Naive thymus-derived CD8-positive, alpha-beta T cell (primary cell): ENCODE measurements at regions not wholly inside any gene's neighbourhood (a gene's known extent, or its start where the extent isn't known, plus 50 kb on each side); places are given as distances from the start of the nearest gene placed in this dataset.
"Not testable (repeated sequence)": the region's sequence is repeated elsewhere in the genome, so short reads cannot be mapped to it uniquely, and the experiment has no call there.

ENCODE experiments used
- ATAC-seq, 2 donors: fragments of 150-1000 bp; cut with Tn5 transposase in 1 of 2; sonication (Bioruptor Pico), chemical (Tn5 transposase) in 1 of 2; 1 replicate in 1 of 2; 2 replicates in 1 of 2; pipeline ENCODE4 v1.10.0; 2021; ENCODE audit warnings: mild to moderate bottlenecking in 2 of 2, moderate library complexity in 2 of 2
- POLR2A ChIA-PET: fragments of 350-600 bp; sonication (Branson Sonifier 250); formaldehyde crosslinking; loops from one replicate; lab custom pipeline; 2021; ENCODE audit warnings: antibody characterized with exemption; lab: Charles Lee
- DNase-seq, 10 donors: peaks; one replicate each; pipeline versions ENCODE4 v3.0.0 to v3.0.0-alpha.2; 2020 to 2022
- H3K27ac Mint-ChIP-seq, 10 donors: one replicate each; pipeline ENCODE4 v1.8.0; 2020 to 2022; ENCODE audit warnings: mild to moderate bottlenecking in 10 of 10, mixed read lengths in 10 of 10, moderate library complexity in 4 of 10, inconsistent platforms in 1 of 10
- H3K27me3 Mint-ChIP-seq, 5 donors: one replicate each; pipeline ENCODE4 v1.8.0; 2021 to 2022; ENCODE audit warnings: mixed read lengths in 5 of 5
- H3K36me3 Mint-ChIP-seq, 3 donors: one replicate each; pipeline ENCODE4 v1.8.0; 2020 to 2022; ENCODE audit warnings: mixed read lengths in 3 of 3, mild to moderate bottlenecking in 2 of 3, inconsistent platforms in 1 of 3
- H3K4me1 Mint-ChIP-seq, 4 donors: one replicate each; pipeline ENCODE4 v1.8.0; 2021 to 2022; ENCODE audit warnings: mixed read lengths in 4 of 4
- H3K4me3 Mint-ChIP-seq, 10 donors: one replicate each; pipeline ENCODE4 v1.8.0; 2020 to 2022; ENCODE audit warnings: mild to moderate bottlenecking in 10 of 10, mixed read lengths in 10 of 10, moderate library complexity in 6 of 10, inconsistent platforms in 1 of 10
- H3K9me3 Mint-ChIP-seq, 9 donors: one replicate each; pipeline ENCODE4 v1.8.0; 2020 to 2022; ENCODE audit warnings: mixed read lengths in 9 of 9, mild to moderate bottlenecking in 3 of 9, inconsistent platforms in 1 of 9, moderate library complexity in 1 of 9

GRCh38 chr18:60066219-60066975 is 166.6 kb downstream of the PMAIP1 start:
- POLR2A ChIA-PET: no interaction called here
- H3K36me3 Mint-ChIP-seq: no peaks in the 10 kb centered on the region
- H3K27me3 Mint-ChIP-seq: peaks cover 4 to 9% (median 7%) of the 10 kb centered on the region in 5 donors
- DNase-seq (no peak), ATAC-seq (no peak)
- H3K4me3 Mint-ChIP-seq: no peak overlapping the region
- no peaks in the 10 kb centered on the region for H3K4me1 Mint-ChIP-seq
- H3K9me3 Mint-ChIP-seq: peaks cover 0 to 10% (median 0%) of the 10 kb centered on the region in 9 donors
- no peak overlapping the region for H3K27ac Mint-ChIP-seq

DNA sequence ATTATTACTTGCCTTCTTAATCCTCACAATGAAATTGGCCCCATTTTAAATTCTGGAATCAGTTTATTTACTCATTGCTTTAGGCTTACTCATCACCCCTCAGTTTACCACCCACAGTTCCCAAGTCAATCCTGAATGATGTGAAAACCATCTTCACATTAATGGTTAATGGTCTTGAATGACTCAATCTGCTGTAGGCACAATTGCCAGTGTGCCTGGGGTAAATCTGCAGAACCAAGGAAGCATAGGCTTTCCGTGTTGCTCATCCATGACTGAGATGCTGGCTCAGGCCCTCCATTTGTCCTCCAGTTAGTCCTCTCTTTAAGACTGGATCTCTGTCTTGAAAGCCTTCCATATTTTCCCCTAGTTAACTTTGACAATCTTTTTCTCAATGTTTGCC is 164.5 kb downstream of the PMAIP1 start:
- Mint-ChIP-seq H3K27ac (no peak overlapping the region), H3K4me1 (no peaks in the 10 kb centered on the region), H3K27me3 (peaks cover 6 to 18% (median 8%) of the 10 kb centered on the region in 5 donors), H3K4me3 (no peak overlapping the region), H3K9me3 (no peaks in the 10 kb centered on the region), H3K36me3 (no peaks in the 10 kb centered on the region)
- ATAC-seq (no peak), DNase-seq (no peak)
- POLR2A ChIA-PET: no interaction called here

DNA sequence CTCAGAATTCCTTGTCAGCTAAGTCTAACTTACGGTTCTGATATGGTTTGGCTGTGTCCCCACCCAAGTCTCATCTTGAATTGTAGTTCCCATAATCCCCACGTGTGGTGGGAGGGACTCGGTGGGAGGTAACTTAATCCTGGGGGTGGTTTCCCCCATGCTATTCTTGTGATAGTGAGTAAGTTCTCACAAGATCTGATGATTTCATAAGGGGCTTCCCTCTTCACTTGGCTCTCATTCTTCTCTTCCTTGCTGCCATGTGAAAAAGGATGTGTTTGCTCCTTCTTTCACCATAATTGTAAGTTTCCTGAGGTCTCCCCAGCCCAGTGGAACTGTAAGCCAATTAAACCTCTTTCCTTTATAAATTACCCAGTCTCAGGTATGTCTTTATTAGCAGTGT is 163.0 kb downstream of the PMAIP1 start:
- H3K36me3 Mint-ChIP-seq, H3K27ac Mint-ChIP-seq, DNase-seq, ATAC-seq, H3K4me1 Mint-ChIP-seq, H3K4me3 Mint-ChIP-seq, POLR2A ChIA-PET, H3K9me3 Mint-ChIP-seq: not testable (repeated sequence)
- peaks cover 6 to 18% (median 8%) of the 10 kb centered on the region in 5 donors for H3K27me3 Mint-ChIP-seq

GRCh38 chr18:60062396-60062795 is 162.6 kb downstream of the PMAIP1 start:
- Mint-ChIP-seq H3K36me3 (no peaks in the 10 kb centered on the region), H3K4me3 (no peak overlapping the region), H3K4me1 (no peaks in the 10 kb centered on the region), H3K27ac (no peak overlapping the region), H3K27me3 (peaks cover 6 to 18% (median 8%) of the 10 kb centered on the region in 5 donors), H3K9me3 (peaks cover 0 to 7% (median 2%) of the 10 kb centered on the region in 9 donors)
- no peak for ATAC-seq
- POLR2A ChIA-PET: no interaction called here
- DNase-seq: no peak

DNA sequence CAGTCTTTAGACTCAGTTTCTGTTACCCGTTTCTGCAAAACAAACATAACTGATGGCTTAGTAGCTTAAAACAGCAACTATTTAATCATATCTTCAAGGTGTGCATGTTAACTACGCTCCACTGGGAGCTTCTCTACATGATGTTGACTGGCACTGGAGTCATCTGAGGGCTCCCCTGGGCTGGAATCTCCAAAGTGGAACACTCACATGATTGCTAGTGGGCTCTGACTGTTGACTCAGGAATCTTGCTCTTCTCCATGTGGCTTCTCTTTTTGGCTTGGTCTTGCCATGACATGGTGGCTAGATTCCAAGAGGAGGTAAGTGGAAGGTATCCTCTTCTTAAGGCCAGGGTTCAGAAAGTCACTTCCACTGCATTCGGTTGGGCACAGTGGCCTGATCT is 160.8 kb downstream of the PMAIP1 start:
- Mint-ChIP-seq H3K4me3 (no peak overlapping the region), H3K4me1 (no peaks in the 10 kb centered on the region), H3K9me3 (peaks cover 0 to 12% (median 2%) of the 10 kb centered on the region in 9 donors), H3K27me3 (peaks cover 6 to 18% (median 8%) of the 10 kb centered on the region in 5 donors), H3K36me3 (no peaks in the 10 kb centered on the region), H3K27ac (no peak overlapping the region)
- POLR2A ChIA-PET: no interaction called here
- ATAC-seq (no peak), DNase-seq (no peak)

DNA sequence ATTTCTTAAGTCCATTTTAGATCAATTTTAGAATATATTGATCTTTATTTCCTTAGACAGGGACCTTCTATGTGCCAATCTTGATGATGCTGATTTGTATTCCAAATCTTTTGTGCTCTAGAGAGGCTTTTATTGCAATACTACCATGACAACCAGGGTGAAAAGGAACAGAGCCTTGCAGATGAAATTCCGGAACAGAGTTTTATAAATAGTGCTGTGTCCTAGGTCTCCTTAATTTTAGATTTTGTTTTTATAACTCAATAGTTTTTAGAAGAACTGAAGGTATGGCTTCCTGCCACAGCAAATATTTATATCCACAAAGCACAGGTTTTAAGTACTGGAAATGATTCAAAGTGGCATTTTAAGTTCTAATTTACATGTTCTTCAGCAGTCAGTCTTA is 160.2 kb downstream of the PMAIP1 start:
- peaks cover 6 to 18% (median 8%) of the 10 kb centered on the region in 5 donors for H3K27me3 Mint-ChIP-seq
- no peaks in the 10 kb centered on the region for H3K36me3 Mint-ChIP-seq
- DNase-seq: no peak
- POLR2A ChIA-PET: no interaction called here
- no peak for ATAC-seq
- peaks cover 0 to 12% (median 2%) of the 10 kb centered on the region in 9 donors for H3K9me3 Mint-ChIP-seq
- no peak overlapping the region for H3K4me3 Mint-ChIP-seq
- H3K27ac Mint-ChIP-seq: no peak overlapping the region
- no peaks in the 10 kb centered on the region for H3K4me1 Mint-ChIP-seq

GRCh38 chr18:60059216-60059615 is 159.4 kb downstream of the PMAIP1 start:
- no peaks in the 10 kb centered on the region for H3K36me3 Mint-ChIP-seq
- POLR2A ChIA-PET: no interaction called here
- ATAC-seq: no peak
- H3K4me3 Mint-ChIP-seq: no peak overlapping the region
- H3K27ac Mint-ChIP-seq: no peak overlapping the region
- no peaks in the 10 kb centered on the region for H3K4me1 Mint-ChIP-seq
- DNase-seq: no peak
- peaks cover 0 to 12% (median 2%) of the 10 kb centered on the region in 9 donors for H3K9me3 Mint-ChIP-seq
- peaks cover 3 to 12% (median 8%) of the 10 kb centered on the region in 5 donors for H3K27me3 Mint-ChIP-seq

DNA sequence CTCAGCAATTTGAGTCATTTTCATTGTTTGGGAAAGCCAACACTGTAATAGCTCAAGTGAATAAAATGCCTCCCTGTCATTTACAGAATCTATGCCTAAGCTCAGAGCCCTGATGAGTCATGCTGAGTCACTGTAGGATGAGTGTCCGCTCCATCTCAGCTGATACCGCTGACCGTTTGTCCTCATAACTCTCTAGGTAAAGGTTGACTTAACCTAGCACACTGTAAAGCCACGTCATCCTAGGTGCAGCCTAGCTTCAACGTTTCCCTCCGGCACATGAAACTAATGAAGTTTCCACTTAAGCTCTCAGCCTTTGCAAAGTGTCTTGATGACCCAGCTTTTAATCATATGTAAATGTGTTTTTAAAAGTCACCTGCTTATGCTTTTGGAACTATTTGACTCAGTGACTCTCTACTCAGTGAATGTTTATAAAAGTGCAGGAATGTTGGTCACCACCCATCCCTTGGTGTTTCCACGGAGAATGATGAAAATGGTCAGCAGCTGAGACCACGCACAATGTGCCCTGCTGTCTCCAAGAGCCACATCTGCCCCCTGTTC is 154.0 kb downstream of the PMAIP1 start:
- Mint-ChIP-seq H3K4me3 (no peak overlapping the region), H3K27ac (no peak overlapping the region), H3K27me3 (peaks cover 0 to 12% (median 0%) of the 10 kb centered on the region in 5 donors), H3K36me3 (no peaks in the 10 kb centered on the region), H3K4me1 (no peaks in the 10 kb centered on the region), H3K9me3 (peaks cover 0 to 18% (median 4%) of the 10 kb centered on the region in 9 donors)
- ATAC-seq (no peak), DNase-seq (no peak)
- POLR2A ChIA-PET: no interaction called here

DNA sequence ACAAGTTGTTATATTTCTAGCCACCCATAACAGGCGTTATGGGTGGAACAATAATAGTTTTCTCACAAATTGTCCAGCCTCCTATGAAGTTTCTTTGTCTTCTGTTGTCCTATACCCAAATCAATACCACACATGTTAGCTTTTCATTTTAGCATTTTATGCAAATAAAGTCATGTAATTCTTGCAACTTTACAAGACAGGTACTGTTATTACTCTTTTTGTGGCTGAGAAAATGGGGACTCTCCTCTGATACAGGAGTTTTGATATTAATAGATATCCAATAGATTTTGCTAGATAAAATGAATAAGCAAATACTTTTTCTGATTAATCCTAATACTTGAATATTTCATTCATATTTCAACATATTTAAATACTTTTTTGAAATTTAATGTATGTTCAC is 151.0 kb downstream of the PMAIP1 start:
- no peak overlapping the region for H3K27ac Mint-ChIP-seq
- ATAC-seq: no peak
- H3K4me1 Mint-ChIP-seq: no peaks in the 10 kb centered on the region
- H3K4me3 Mint-ChIP-seq: no peak overlapping the region
- no peak for DNase-seq
- no peaks in the 10 kb centered on the region for H3K36me3 Mint-ChIP-seq
- POLR2A ChIA-PET: no interaction called here
- H3K27me3 Mint-ChIP-seq: peaks cover 0 to 12% (median 0%) of the 10 kb centered on the region in 5 donors
- H3K9me3 Mint-ChIP-seq: peaks cover 0 to 9% (median 0%) of the 10 kb centered on the region in 9 donors

- Mint-ChIP-seq H3K4me3 (no peak overlapping the region), H3K4me1 (no peaks in the 10 kb centered on the region), H3K36me3 (no peaks in the 10 kb centered on the region), H3K27ac (no peak overlapping the region), H3K9me3 (peaks cover 0 to 9% (median 0%) of the 10 kb centered on the region in 9 donors), H3K27me3 (peaks cover 0 to 12% (median 0%) of the 10 kb centered on the region in 5 donors)
- ATAC-seq: no peak
- POLR2A ChIA-PET: no interaction called here
- no peak for DNase-seq
Observed at GRCh38 chr18:60049172-60049571, 149.4 kb downstream of the PMAIP1 start.

DNA sequence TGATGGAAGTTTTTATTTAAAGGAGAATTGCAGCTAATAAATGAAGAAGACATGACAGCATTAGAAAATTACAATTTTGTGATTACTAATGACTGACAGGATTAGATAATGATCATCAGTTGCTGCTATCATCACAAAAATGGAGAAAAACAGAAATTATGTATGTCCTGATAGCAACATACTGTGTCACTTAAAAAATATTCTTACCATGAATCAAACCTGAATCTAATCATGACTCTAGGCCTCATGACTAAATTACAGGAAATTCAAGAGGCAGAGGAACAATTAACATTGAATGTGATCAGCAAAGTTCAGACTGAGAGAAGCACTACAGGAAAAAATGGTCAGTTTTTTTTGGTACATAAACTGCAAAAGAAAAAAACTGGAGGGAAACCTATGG is 147.8 kb downstream of the PMAIP1 start:
- ATAC-seq (no peak), DNase-seq (no peak)
- peaks cover 0 to 9% (median 0%) of the 10 kb centered on the region in 9 donors for H3K9me3 Mint-ChIP-seq
- H3K4me1 Mint-ChIP-seq: no peaks in the 10 kb centered on the region
- POLR2A ChIA-PET: no interaction called here
- no peaks in the 10 kb centered on the region for H3K36me3 Mint-ChIP-seq
- peaks cover 0 to 2% (median 0%) of the 10 kb centered on the region in 5 donors for H3K27me3 Mint-ChIP-seq
- no peak overlapping the region for H3K4me3 Mint-ChIP-seq
- H3K27ac Mint-ChIP-seq: no peak overlapping the region

DNA sequence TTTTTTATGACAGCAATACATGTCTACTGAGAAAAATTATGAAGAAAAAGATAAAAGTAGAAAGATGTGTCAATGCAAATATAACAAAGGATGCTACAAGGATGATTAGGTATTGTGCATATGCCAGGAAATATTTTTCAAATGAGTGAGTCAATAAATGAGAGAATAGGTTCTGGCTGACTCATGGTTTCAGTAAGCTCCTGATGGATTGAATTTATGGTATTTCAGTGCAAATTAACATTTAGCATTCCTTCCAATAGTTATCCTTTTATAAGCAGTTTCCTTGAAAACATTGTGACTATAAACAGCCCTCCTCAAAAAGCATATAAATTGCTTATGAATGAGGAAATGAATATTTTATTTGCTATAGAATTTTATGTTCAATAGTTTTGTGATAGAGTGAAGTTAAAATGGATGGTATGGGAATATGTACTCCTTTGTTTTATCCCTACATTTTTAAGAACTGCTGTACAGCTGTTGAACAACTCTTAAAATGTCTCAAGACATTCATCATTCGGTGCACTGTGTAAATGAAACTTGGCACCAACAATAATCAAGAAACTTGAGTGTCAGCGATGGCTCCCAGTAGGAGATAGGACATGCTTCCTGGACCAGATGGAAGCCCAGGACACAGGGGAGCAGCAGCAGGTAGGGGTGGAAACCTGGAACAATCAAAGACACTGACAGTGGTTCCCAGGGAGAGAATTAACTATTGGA is 144.7 kb downstream of the PMAIP1 start:
- ATAC-seq (no peak), DNase-seq (no peak)
- Mint-ChIP-seq H3K4me3 (no peak overlapping the region), H3K4me1 (no peaks in the 10 kb centered on the region), H3K36me3 (no peaks in the 10 kb centered on the region), H3K27ac (no peak overlapping the region), H3K27me3 (peaks cover 0 to 18% (median 4%) of the 10 kb centered on the region in 5 donors), H3K9me3 (peaks cover 0 to 4% (median 0%) of the 10 kb centered on the region in 9 donors)
- POLR2A ChIA-PET: no interaction called here

- no peak overlapping the region for H3K27ac Mint-ChIP-seq
- H3K27me3 Mint-ChIP-seq: peaks cover 5 to 35% (median 7%) of the 10 kb centered on the region in 5 donors
- DNase-seq (no peak), ATAC-seq (no peak)
- no peak overlapping the region for H3K4me3 Mint-ChIP-seq
- no peaks in the 10 kb centered on the region for H3K9me3 Mint-ChIP-seq
- no peaks in the 10 kb centered on the region for H3K4me1 Mint-ChIP-seq
- POLR2A ChIA-PET: no interaction called here
- H3K36me3 Mint-ChIP-seq: no peaks in the 10 kb centered on the region
Observed at GRCh38 chr18:60040971-60041370, 141.2 kb downstream of the PMAIP1 start.
